ENCODE measurements at regions not wholly inside any gene's neighbourhood (a gene's known extent, or its start where the extent isn't known, plus 50 kb on each side); places are given as distances from the start of the nearest gene placed in this dataset.

GRCh38 chr12:59147791-59148190, 227.5 kb upstream of the LRIG3 start:
- TF ChIP-seq, protein P1, sequence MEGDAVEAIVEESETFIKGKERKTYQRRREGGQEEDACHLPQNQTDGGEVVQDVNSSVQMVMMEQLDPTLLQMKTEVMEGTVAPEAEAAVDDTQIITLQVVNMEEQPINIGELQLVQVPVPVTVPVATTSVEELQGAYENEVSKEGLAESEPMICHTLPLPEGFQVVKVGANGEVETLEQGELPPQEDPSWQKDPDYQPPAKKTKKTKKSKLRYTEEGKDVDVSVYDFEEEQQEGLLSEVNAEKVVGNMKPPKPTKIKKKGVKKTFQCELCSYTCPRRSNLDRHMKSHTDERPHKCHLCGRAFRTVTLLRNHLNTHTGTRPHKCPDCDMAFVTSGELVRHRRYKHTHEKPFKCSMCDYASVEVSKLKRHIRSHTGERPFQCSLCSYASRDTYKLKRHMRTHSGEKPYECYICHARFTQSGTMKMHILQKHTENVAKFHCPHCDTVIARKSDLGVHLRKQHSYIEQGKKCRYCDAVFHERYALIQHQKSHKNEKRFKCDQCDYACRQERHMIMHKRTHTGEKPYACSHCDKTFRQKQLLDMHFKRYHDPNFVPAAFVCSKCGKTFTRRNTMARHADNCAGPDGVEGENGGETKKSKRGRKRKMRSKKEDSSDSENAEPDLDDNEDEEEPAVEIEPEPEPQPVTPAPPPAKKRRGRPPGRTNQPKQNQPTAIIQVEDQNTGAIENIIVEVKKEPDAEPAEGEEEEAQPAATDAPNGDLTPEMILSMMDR (conservative IDR thresholded peaks at IDR 0.05; ENCODE audit: low read depth, low read length), result no peak
- TF ChIP-seq EZH2 (IDR thresholded peaks at IDR 0.05; ENCODE audit: borderline replicate concordance, low read depth, low read length, poor library complexity, severe bottlenecking), result no peak
